ENCODE measurements at regions not wholly inside any gene's neighbourhood (a gene's known extent, or its start where the extent isn't known, plus 50 kb on each side); places are given as distances from the start of the nearest gene placed in this dataset.

GRCh38 chr9:16267281-16268066 is 603.0 kb downstream of the BNC2 start:
- Histone ChIP-seq H4K20me1 (ENCODE audit: insufficient read depth, low read length) (no peaks in the 10 kb centered on the region), H3K4me1 (ENCODE audit: insufficient read depth, low read length) (peaks cover 12% of the 10 kb centered on the region), H3K9me3 (ENCODE audit: insufficient read depth, low read length, severe bottlenecking) (no peaks in the 10 kb centered on the region), H3K4me3 (ENCODE audit: low read depth in 1 of 2, low read length in 2 of 2) (0 out of 4 replicates have a peak overlapping the region, but pooled peaks of 1 of the 2 experiments have one; percentile 5), H3K9ac (ENCODE audit: low read depth, low read length) (no peak overlapping the region), H3K79me2 (ENCODE audit: insufficient read depth, low read length) (no peaks in the 10 kb centered on the region), H3K36me3 (ENCODE audit: insufficient read depth, low read length) (no peaks in the 10 kb centered on the region), H3K27ac (ENCODE audit: low read length) (no peak overlapping the region; the same call in 1 of the 2 replicates), H2AFZ (ENCODE audit: low read depth, low read length) (no peak overlapping the region; the same call in 1 of the 2 replicates), H3K4me2 (ENCODE audit: insufficient read depth, low read length) (peak overlapping the region; percentile 43; the same call in 1 of the 2 replicates), H3K27me3 (ENCODE audit: insufficient read depth, low read length, poor library complexity) (no peaks in the 10 kb centered on the region)
- DNase-seq (peak; percentile 24), ATAC-seq (ENCODE audit: insufficient read depth, low read depth) (peak; percentile 81)
- TF ChIP-seq EZH2 (IDR thresholded peaks at IDR 0.05; ENCODE audit: borderline replicate concordance, low read depth, low read length, severe bottlenecking), result no peak
- no peak for TF ChIP-seq CTCF (IDR thresholded peaks at IDR 0.05; ENCODE audit: borderline replicate concordance, extremely low read depth, low read length, poor library complexity, severe bottlenecking)

- H3K79me2 ChIP-seq (ENCODE audit: insufficient read depth, low read length), result no peaks in the 10 kb centered on the region
- H2AFZ ChIP-seq (ENCODE audit: low read depth, low read length), result no peak overlapping the region
- no peak overlapping the region for H3K9ac ChIP-seq (ENCODE audit: low read depth, low read length)
- ATAC-seq (ENCODE audit: insufficient read depth, low read depth), result no peak
- no peaks in the 10 kb centered on the region for H3K9me3 ChIP-seq (ENCODE audit: insufficient read depth, low read length, severe bottlenecking)
- no peak overlapping the region for H3K4me2 ChIP-seq (ENCODE audit: insufficient read depth, low read length)
- no peaks in the 10 kb centered on the region for H3K36me3 ChIP-seq (ENCODE audit: insufficient read depth, low read length)
- H3K4me3 ChIP-seq (ENCODE audit: low read depth in 1 of 2, low read length in 2 of 2), result no peak overlapping the region
- no peak overlapping the region for H3K27ac ChIP-seq (ENCODE audit: low read length)
- peaks cover 12% of the 10 kb centered on the region for H3K4me1 ChIP-seq (ENCODE audit: insufficient read depth, low read length)
- TF ChIP-seq EZH2 (IDR thresholded peaks at IDR 0.05; ENCODE audit: borderline replicate concordance, low read depth, low read length, severe bottlenecking) (no peak), CTCF (IDR thresholded peaks at IDR 0.05; ENCODE audit: borderline replicate concordance, extremely low read depth, low read length, poor library complexity, severe bottlenecking) (no peak)
- H4K20me1 ChIP-seq (ENCODE audit: insufficient read depth, low read length), result no peaks in the 10 kb centered on the region
- DNase-seq, result no peak
- no peaks in the 10 kb centered on the region for H3K27me3 ChIP-seq (ENCODE audit: insufficient read depth, low read length, poor library complexity)
These were observed 602.2 kb downstream of the BNC2 start for GRCh38 chr9:16268067-16268881.

DNA sequence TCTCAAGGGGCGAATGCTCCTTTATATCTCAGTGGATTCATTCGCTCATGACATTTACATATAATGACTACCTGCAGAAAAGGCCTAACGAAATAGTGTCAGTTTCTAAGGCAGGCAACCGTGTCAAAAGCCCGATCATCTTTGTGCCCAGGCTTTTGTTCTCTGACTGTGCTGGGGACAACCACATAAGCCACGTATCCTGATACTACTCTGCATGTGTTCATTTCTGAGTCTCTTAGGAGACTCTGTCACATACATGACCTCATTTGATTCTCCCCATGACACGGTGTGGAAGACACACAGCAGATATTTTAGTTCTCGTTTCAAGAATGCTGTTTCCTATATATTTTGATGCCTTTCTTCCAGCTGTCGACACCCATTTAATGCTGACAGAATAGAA is 598.5 kb downstream of the BNC2 start:
- H3K27me3 ChIP-seq (ENCODE audit: insufficient read depth, low read length, poor library complexity), result no peaks in the 10 kb centered on the region
- no peaks in the 10 kb centered on the region for H3K9me3 ChIP-seq (ENCODE audit: insufficient read depth, low read length, severe bottlenecking)
- DNase-seq (no peak), ATAC-seq (ENCODE audit: insufficient read depth, low read depth) (no peak)
- H3K4me2 ChIP-seq (ENCODE audit: insufficient read depth, low read length), result no peak overlapping the region
- H3K36me3 ChIP-seq (ENCODE audit: insufficient read depth, low read length), result no peaks in the 10 kb centered on the region
- peaks cover 8% of the 10 kb centered on the region for H3K4me1 ChIP-seq (ENCODE audit: insufficient read depth, low read length)
- no peaks in the 10 kb centered on the region for H3K79me2 ChIP-seq (ENCODE audit: insufficient read depth, low read length)
- H3K27ac ChIP-seq (ENCODE audit: low read length), result no peak overlapping the region
- no peak for TF ChIP-seq CTCF (IDR thresholded peaks at IDR 0.05; ENCODE audit: borderline replicate concordance, extremely low read depth, low read length, poor library complexity, severe bottlenecking)
- no peak for TF ChIP-seq EZH2 (IDR thresholded peaks at IDR 0.05; ENCODE audit: borderline replicate concordance, low read depth, low read length, severe bottlenecking)
- no peak overlapping the region for H3K4me3 ChIP-seq (ENCODE audit: low read depth in 1 of 2, low read length in 2 of 2)
- no peak overlapping the region for H3K9ac ChIP-seq (ENCODE audit: low read depth, low read length)
- no peaks in the 10 kb centered on the region for H4K20me1 ChIP-seq (ENCODE audit: insufficient read depth, low read length)
- H2AFZ ChIP-seq (ENCODE audit: low read depth, low read length), result no peak overlapping the region

Measured in DND-41 (cell line).